ENCODE measurements at regions not wholly inside any gene's neighbourhood (a gene's known extent, or its start where the extent isn't known, plus 50 kb on each side); places are given as distances from the start of the nearest gene placed in this dataset.

- no peak for TF ChIP-seq NR2C2 (CRISPR knock-in tag; IDR thresholded peaks at IDR 0.05; ENCODE audit: borderline replicate concordance)
- TF ChIP-seq, protein P1, sequence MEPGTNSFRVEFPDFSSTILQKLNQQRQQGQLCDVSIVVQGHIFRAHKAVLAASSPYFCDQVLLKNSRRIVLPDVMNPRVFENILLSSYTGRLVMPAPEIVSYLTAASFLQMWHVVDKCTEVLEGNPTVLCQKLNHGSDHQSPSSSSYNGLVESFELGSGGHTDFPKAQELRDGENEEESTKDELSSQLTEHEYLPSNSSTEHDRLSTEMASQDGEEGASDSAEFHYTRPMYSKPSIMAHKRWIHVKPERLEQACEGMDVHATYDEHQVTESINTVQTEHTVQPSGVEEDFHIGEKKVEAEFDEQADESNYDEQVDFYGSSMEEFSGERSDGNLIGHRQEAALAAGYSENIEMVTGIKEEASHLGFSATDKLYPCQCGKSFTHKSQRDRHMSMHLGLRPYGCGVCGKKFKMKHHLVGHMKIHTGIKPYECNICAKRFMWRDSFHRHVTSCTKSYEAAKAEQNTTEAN (CRISPR knock-in tag; conservative IDR thresholded peaks at IDR 0.05): no peak
- TF ChIP-seq, protein P2, sequence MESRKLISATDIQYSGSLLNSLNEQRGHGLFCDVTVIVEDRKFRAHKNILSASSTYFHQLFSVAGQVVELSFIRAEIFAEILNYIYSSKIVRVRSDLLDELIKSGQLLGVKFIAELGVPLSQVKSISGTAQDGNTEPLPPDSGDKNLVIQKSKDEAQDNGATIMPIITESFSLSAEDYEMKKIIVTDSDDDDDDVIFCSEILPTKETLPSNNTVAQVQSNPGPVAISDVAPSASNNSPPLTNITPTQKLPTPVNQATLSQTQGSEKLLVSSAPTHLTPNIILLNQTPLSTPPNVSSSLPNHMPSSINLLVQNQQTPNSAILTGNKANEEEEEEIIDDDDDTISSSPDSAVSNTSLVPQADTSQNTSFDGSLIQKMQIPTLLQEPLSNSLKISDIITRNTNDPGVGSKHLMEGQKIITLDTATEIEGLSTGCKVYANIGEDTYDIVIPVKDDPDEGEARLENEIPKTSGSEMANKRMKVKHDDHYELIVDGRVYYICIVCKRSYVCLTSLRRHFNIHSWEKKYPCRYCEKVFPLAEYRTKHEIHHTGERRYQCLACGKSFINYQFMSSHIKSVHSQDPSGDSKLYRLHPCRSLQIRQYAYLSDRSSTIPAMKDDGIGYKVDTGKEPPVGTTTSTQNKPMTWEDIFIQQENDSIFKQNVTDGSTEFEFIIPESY (CRISPR knock-in tag; IDR thresholded peaks at IDR 0.05): no peak
- TF ChIP-seq, protein P3, sequence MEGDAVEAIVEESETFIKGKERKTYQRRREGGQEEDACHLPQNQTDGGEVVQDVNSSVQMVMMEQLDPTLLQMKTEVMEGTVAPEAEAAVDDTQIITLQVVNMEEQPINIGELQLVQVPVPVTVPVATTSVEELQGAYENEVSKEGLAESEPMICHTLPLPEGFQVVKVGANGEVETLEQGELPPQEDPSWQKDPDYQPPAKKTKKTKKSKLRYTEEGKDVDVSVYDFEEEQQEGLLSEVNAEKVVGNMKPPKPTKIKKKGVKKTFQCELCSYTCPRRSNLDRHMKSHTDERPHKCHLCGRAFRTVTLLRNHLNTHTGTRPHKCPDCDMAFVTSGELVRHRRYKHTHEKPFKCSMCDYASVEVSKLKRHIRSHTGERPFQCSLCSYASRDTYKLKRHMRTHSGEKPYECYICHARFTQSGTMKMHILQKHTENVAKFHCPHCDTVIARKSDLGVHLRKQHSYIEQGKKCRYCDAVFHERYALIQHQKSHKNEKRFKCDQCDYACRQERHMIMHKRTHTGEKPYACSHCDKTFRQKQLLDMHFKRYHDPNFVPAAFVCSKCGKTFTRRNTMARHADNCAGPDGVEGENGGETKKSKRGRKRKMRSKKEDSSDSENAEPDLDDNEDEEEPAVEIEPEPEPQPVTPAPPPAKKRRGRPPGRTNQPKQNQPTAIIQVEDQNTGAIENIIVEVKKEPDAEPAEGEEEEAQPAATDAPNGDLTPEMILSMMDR (CRISPR knock-in tag; IDR thresholded peaks at IDR 0.05): no peak
- no peak for TF ChIP-seq EHMT2 (IDR thresholded peaks at IDR 0.05; ENCODE audit: borderline replicate concordance, low read depth, low read length)
- TF ChIP-seq MATR3 (CRISPR knock-in tag; IDR thresholded peaks at IDR 0.05): no peak
- no peak for TF ChIP-seq CHD4 (IDR thresholded peaks at IDR 0.05; ENCODE audit: borderline replicate concordance, low read length)
- TF ChIP-seq ZZZ3 (CRISPR knock-in tag; IDR thresholded peaks at IDR 0.05; ENCODE audit: borderline replicate concordance): no peak
- no peak for TF ChIP-seq POLR2A (IDR thresholded peaks at IDR 0.05; ENCODE audit: insufficient read depth in 1 of 2, low read depth in 2 of 2, low read length in 2 of 2)
- no peak for TF ChIP-seq EP300 (IDR thresholded peaks at IDR 0.05; ENCODE audit: low read depth in 2 of 2, low read length in 2 of 2)
- TF ChIP-seq EP300 (CRISPR knock-in tag; IDR thresholded peaks at IDR 0.05; ENCODE audit: borderline replicate concordance): no peak
- TF ChIP-seq SUZ12 (IDR thresholded peaks at IDR 0.05; ENCODE audit: low read depth, low read length): no peak
- TF ChIP-seq ERF (CRISPR knock-in tag; IDR thresholded peaks at IDR 0.05): no peak
Measured at GRCh38 chr2:72040629-72041571, 106.8 kb downstream of the CYP26B1 start.

All from HepG2 (cell line).